HG03575 (cell line): ENCODE measurements at regions not wholly inside any gene's neighbourhood (a gene's known extent, or its start where the extent isn't known, plus 50 kb on each side); places are given as distances from the start of the nearest gene placed in this dataset.

ENCODE experiments used
- ATAC-seq: cut with Tn5 transposase; IDR thresholded peaks from one replicate; pipeline ENCODE4 v1.9.1; 2021; ENCODE audit not compliant: unreplicated experiment, insufficient number of reproducible peaks, low FRiP score; ENCODE audit errors: extremely low read depth

DNA sequence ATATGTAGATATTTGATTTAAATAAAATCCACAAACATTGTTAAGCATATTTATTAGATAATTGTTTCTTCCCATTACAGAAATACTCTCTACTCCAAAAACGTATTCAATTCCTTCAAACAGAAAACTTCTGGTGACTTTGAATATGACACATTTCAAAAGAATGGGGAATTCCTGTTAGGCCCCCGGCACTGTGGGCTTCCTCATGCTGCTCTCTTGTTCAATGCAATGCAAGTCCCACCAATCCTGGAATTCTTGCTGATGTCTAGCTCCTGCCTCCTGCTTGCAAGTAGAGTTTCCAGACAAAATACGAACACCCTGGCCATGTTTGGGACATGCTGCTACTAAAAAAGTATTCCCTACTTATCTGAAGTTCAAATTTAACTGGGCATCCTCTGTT is 544.1 kb downstream of the QKI start:
- no peak for ATAC-seq

DNA sequence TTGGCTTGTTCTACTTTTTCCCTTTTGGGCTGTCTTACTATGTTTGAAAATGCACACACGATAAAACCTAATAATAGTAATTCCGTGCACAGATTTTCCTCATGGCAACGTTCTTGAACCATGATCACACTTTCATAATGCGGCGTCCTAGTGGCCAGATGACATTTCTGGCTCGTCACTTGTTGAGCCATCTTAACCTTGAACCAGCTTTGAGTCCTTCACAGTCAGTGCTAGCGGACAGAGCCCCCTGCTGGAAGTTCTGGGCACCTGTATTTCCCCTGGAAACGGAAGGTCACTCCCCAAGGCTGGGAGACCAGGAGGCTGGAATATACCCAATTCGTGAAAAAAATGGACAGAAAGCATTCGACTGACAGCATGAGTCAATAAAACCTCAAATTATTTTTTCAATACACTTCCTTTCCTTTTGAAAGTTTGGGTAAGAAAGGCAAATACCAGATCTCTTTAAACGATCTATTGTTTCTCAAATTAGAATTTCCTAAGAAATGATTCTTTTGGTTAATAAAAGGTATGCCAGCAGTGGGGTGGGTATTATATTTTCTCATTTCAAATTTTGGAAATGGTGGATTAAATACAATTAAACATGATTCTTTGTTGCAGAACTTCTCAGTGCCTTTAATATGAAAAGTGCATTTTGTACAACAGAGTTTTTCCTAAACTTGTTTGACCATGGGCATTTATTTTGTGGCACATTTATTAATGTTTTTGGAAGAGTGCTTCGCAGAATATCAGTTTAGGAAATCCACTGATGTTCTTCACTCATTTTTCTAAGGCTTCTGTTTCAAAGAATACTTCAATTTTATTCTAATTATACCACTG is 542.3 kb downstream of the QKI start:
- ATAC-seq = peak; percentile 92

DNA sequence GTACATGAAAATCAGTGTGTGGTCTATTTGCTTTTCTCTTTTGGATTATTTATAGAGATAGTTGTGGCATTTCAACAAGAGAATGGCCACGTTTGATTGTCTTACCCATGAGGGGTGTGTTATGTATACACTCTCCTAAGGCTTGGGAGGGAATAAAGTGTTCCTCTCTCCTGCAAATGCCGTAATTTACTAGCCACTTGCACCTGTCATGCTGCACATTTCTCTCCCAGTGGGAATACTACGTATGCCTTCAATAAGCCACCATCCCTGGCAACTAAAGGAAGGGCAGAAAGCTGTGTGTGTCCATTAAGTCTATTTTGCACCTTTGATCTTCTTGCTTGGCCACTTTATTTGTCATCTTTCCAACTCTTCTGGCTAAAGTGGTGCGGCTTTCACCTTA is 541.2 kb downstream of the QKI start:
- no peak for ATAC-seq

DNA sequence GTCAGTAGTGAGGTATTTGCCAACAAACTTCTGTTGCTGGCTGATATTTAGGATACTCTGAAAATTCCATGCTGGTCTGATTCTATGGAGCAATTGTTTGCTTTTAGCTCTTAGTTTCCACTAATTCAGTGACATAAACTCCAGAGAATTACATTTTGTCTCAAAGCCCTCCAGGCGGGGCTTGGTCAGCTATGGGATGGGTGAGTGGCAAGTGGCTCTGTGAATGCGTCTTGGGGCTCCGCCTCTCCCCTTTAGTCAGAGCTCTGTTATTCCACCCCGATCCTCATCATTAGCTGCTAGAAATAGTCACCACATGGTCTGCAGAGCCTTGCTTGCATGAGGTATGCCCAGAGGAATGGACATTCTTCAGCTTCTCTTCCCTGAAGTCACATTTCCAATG is 540.6 kb downstream of the QKI start:
- no peak for ATAC-seq

DNA sequence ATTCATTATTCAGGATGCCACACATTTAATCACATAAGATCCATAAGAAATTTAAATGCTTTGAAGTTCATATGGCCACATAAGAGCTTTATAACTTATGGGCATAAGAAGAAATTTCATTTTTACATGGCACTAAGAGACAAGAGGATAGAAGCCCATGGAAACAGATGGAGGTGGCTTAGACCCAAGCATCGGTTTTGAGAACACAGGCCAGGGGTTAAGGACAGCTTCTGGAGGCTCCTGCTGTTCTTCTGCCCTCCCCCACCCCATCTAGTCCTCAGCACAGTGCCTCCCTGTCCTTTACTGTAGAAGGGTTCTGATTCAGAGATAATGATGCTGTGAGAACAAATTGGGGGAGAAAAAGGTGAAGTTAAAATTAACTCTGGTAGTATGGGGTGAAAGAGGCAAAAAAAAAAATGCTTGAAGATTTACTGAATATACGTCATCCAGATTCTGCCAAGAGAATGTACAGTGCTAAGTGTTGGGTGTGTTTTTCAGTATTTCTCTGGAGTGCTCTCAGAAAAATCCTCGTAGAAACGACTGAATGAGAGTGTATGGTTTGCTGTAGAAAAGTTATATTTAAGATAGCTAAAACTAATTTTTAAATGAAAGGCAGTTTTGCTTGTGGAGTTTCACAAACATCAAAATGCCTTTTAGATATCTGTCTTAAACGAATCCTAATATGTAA is 539.7 kb downstream of the QKI start:
- ATAC-seq = no peak

DNA sequence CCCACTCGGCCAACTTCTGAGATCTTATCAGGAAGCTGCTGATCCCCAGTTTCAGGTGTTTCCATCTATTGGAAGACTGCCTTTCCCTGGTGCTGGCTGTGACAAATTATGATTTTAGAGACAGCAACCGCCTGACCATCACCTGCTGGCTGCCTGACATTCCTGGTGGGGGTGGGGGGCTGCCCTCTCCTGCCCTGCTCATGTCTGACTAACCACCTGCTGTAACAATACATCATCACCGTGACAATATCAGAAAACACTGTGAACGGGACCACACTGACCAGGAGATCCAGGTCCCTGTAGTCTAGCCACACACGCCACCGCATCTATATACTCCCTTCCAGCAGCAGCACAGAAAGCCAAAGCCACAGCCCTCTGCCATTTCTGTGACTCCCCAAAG is 537.5 kb downstream of the QKI start:
- ATAC-seq = no peak

DNA sequence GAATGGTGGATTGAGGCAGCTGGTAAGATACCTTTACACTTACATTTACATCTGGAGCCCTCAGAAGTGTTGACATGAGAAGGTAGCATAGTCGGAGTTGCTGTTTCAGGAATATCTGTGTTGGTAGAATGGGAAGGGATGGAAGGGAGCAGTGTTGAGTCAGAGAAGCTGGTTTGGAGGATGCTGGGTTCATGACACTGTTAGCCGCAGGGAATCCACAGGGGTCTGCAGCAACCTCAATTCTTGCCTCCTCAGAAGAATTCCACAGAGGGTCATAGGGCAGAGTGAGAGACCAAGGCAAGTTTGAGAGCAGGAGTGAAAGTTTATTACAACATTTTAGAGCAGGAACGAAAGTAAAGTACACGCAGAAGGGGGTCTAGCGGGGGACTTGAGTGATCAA is 536.8 kb downstream of the QKI start:
- no peak for ATAC-seq

DNA sequence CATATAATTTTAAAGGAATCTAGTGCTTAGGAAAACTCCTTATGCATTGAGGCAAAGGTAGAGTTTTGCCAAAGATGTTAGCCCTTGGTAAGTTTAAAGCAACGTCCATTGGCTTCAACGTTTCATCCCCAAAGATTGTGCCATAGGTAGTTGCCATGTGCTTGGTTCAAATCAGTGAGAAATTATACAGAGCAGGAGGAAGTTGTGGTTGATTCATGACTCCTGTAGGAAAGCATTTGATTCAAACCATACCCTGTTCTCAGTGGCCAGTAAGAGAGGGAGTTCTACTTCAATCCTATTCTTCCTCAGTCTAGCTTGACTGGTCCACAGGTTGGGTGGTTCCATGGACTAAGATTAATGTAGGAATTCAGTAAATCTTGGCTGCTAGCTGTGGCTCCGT is 535.6 kb downstream of the QKI start:
- ATAC-seq = no peak

DNA sequence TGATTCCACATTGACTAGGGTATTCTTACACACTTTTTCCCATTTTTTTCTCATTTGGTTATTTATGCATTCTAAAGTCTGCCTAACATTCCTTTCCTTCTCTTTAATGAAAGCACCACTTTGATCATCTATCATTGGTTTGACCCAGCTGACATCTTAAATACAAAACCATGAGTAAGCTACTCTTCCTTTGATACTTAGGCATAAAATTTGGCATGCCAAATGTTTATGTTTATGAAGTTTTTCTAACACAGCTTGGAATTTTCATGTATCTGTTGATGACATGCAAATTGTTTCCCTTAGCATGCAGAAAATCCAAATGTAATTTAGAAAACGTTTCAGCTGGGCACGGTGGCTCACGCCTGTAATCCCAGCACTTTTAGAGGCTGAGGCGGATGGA is 534.9 kb downstream of the QKI start:
- ATAC-seq = no peak

DNA sequence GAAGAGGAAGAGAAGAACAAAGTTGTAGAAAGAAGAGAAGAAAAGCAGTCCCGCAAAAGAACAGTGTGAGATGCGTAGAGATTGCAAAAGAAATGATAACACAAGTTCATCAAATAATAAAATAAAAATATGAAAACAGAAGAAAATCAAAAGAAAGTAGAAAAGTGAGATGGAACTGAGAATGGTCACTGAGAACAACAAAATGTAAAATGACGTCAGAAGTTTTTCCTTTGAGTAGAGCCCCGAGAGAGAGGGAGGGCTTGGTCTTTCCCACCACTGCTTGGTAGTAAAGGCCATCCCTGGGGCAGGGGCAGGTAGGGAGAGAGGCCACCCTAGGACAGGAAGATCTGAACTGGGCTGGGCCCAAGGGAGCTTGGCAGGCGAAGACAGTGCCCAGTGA is 533.7 kb downstream of the QKI start:
- ATAC-seq = no peak

DNA sequence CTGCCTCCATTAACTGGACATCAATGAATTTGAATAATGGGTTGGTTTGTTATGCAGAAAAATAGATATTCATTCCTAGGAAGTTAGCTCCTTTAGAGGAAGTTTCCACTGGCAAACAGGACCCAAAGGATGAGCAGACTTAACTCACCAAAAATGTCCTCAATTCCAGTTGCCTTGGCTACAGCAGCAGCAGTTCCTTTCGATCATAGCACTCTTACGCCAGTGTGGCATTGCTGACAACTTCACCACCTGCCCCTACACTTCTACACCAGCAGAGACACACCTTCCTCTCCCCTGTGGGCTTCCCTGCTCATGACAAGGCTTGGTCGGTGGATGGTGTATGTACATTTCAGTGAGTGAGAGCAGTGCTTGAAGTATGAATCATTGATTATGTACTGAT is 532.8 kb downstream of the QKI start:
- no peak for ATAC-seq

DNA sequence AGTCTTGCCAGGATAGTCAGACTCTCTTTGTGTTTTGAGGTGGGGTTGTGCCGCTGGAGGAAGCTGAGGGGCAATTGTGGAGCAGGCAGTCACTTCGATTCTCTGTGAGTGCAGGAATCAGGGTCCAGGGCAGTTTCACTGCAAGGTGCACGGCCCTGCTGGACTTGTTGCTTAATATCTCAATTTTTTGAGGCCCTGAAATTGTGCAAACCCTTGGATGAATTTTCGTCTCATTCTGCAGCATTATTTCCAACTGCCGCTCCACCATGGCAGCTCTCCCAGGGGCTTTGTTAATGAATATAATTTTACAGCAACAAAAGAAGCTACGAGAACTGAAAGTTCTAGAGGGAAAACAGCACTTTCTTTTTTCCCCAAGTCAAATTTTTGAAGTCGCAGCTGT is 531.9 kb downstream of the QKI start:
- no peak for ATAC-seq

DNA sequence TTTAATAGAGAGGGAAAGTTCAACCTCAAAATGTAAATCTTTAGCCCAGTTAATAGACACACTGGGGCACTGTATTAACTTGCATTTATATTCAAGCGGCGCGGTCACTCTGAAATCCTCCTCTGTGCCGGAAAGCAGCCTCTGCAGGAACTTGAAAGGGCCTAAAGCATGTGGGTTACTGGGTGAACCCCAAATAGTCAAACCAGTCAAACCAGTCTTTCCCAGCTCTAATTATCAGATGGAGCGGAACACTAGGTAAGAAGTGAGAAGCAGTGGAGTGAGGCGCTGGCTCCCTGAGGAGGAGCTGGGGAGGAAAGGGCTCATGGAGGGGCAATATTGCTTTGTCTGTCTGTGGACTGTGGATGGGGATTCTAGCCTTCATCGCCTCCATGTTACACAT is 531.3 kb downstream of the QKI start:
- no peak for ATAC-seq

DNA sequence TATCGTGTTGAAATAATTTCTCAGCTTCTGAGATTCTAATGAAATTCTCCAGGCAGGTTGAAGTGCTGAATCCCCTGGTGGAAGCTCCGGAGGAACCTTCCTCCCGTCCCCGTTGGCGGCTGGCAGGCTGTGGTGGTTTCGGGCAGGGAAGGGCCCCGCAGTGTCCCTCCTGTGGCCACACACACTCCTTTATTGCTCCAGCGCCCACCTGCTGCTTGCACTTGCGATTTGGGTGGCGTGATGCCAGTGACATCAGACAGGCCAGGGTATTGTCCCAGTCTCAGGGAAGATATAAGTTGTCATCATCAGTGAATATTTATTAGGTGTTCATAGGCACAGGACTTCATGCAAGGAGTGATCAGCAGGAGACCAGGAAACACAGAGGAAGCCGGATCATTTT is 530.4 kb downstream of the QKI start:
- ATAC-seq = no peak

DNA sequence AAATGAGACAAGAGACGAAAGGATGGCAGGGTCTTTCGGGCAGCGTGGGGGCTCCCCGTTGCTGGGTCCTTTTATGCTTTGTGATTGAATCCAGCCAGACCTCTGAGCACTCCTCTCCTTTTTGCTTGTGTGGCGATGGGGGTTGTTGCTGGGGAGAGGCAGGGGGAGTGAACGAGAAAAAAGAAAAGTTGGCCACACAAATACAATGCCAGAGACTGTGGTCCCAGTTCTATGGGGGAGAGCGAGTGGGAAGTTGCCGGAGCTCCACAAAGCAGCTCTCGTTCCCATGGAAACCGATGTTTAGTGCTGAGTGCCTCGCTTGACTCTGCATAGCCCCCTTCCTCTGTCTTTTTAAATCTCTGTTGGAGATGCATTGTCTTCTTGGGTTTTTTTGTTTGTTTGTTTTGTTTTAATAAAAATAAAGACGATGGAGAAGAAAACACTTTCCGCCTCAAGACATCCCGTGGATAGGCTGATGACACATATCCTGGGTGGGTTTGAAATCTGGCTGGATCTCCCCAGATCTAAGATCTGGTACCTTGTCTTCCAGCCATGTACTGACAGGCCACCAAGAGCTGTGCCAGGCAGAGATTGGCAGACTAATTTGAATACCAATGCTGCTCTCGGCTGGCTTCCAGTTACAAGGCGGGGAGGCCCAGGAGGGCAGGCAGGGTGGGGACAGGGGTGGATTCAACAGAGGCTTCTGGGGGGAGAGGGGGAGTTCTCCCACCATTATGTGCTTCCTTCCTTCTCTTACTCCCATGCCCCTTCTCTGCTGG is 529.3 kb downstream of the QKI start:
- no peak for ATAC-seq

DNA sequence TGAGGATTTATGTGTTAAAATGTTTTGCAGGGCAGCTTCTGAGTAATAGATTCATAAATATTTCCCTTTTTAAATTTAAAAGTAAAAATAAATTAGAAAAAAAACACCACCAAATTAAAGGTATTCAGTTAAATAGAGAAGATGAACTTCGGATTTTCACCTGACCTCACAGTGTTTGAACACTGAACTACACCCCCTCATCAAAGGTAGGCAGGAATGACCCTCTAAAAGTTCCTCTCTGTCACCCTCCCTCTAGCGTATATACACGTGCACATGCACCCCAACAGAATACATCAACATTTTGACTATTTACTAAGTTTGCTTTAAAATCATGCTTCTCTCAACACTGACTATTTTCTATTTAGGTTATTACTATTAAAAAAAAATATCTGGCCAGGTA is 528.3 kb downstream of the QKI start:
- no peak for ATAC-seq

DNA sequence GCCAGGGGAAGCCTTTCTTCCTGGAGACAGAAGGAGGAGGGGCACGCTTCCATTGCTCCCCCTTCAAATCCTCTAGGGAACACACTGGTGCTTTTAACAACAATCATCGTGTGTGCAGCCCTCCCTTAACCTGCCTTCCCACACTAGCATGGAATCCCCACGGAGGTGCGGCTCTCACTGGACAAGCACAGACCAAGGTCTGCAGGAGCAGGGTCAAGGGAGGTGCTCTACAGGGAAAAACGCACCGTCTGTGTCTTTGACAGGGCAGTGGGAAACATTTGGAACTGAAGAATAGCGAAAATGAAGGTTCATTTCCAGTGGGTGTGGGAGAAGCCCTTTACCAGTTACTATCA is 527.1 kb downstream of the QKI start:
- no peak for ATAC-seq

DNA sequence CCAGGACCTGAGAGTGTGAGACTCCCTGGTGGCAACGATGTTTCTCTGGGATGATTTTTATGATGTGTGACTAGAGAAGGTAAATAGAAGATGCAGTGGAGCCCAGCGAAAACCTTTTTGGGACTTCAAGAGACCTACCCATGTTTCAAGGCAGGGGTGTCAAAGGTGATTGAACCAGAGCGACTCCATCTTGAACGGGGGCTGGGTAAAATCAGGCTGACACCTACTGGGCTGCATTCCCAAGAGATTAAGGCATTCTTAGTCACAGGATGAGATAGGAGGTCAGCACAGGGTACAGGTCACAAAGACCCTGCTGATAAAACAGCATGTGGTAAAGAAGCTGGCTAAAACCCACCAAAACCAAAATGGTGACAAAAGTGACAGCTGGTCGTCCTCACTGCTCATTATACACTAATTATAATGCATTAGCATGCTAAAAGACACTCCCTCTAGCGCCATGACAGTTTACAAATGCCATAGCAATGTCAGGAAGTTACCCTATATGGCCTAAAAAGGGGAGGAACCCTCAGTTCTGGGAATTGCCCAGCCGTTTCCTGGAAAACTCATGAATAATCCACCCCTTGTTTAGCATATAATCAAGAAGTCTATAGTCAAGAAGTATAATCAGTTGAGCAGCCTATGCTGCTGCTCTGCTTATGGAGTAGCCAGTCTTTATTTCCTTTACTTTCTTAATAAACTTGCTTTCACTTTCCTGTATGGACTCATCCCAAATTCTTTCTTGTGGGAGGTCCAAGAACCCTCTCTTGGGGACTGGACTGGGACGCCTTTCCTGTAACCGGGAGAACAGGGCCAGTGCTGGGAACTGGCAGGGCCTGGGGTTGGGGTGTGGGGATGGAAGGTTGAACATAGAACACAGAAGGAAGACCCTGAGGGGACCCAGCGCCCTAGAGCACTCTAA is 526.4 kb downstream of the QKI start:
- no peak for ATAC-seq

DNA sequence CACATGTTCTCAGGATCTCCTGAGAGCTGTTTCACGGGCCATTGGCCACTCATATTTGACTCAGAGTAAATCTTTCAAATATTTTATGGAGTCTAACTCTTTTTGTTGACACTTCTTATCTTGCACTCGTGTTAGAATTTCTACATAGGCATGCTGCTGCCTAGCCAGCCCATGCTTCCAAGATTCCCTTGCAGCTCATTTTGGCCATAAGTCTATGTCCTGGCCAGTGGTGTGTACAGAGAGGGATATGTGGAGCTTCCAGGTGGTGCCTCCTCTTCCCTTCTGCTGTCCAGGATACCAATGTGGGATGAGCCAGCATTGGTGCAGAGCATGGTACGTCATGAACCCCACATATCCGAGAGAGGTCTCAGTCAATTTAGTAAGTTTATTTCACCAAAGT is 522.6 kb downstream of the QKI start:
- no peak for ATAC-seq
